ENCODE measurements at regions not wholly inside any gene's neighbourhood (a gene's known extent, or its start where the extent isn't known, plus 50 kb on each side); places are given as distances from the start of the nearest gene placed in this dataset.

- in situ Hi-C loops (cut with MboI; ENCODE audit: low sequenced_read_pairs in 4 of 4) = no loop called here
- no peak for ATAC-seq
Observed at GRCh38 chr11:91397134-91397468, 827.5 kb upstream of the FAT3 start.

GRCh38 chr11:91396236-91397133, 828.1 kb upstream of the FAT3 start:
- in situ Hi-C loops (cut with MboI; ENCODE audit: low sequenced_read_pairs in 4 of 4) = no loop called here
- H3K36me3 ChIP-seq = no peaks in the 10 kb centered on the region
- no peaks in the 10 kb centered on the region for H3K4me1 ChIP-seq
- ATAC-seq (no peak), DNase-seq (no peak)
- no peak overlapping the region for H3K4me3 ChIP-seq
- intact Hi-C loops (cut with DNase I; ENCODE audit: low total_unique reads) = no loop called here
- H3K27ac ChIP-seq = no peak overlapping the region
- no peaks in the 10 kb centered on the region for H3K9me3 ChIP-seq
- H3K27me3 ChIP-seq = no peaks in the 10 kb centered on the region
- no peak for TF ChIP-seq POLR2A (IDR thresholded peaks at IDR 0.05)
- TF ChIP-seq, protein P1, sequence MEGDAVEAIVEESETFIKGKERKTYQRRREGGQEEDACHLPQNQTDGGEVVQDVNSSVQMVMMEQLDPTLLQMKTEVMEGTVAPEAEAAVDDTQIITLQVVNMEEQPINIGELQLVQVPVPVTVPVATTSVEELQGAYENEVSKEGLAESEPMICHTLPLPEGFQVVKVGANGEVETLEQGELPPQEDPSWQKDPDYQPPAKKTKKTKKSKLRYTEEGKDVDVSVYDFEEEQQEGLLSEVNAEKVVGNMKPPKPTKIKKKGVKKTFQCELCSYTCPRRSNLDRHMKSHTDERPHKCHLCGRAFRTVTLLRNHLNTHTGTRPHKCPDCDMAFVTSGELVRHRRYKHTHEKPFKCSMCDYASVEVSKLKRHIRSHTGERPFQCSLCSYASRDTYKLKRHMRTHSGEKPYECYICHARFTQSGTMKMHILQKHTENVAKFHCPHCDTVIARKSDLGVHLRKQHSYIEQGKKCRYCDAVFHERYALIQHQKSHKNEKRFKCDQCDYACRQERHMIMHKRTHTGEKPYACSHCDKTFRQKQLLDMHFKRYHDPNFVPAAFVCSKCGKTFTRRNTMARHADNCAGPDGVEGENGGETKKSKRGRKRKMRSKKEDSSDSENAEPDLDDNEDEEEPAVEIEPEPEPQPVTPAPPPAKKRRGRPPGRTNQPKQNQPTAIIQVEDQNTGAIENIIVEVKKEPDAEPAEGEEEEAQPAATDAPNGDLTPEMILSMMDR (IDR thresholded peaks at IDR 0.05 in 4 of 5, conservative IDR thresholded peaks at IDR 0.05 in 1 of 5) = no peak

More at GRCh38 chr11:91397134-91397468, 827.5 kb upstream of the FAT3 start:
- H3K36me3 ChIP-seq = no peaks in the 10 kb centered on the region
- H3K27me3 ChIP-seq = no peaks in the 10 kb centered on the region
- no peaks in the 10 kb centered on the region for H3K4me1 ChIP-seq
- H3K4me3 ChIP-seq = no peak overlapping the region
- no peak overlapping the region for H3K27ac ChIP-seq
- no peak for DNase-seq
- intact Hi-C loops (cut with DNase I; ENCODE audit: low total_unique reads) = no loop called here
- TF ChIP-seq POLR2A (IDR thresholded peaks at IDR 0.05) = no peak
- TF ChIP-seq, protein P1 (IDR thresholded peaks at IDR 0.05 in 4 of 5, conservative IDR thresholded peaks at IDR 0.05 in 1 of 5) = no peak
- H3K9me3 ChIP-seq = no peaks in the 10 kb centered on the region

DNA sequence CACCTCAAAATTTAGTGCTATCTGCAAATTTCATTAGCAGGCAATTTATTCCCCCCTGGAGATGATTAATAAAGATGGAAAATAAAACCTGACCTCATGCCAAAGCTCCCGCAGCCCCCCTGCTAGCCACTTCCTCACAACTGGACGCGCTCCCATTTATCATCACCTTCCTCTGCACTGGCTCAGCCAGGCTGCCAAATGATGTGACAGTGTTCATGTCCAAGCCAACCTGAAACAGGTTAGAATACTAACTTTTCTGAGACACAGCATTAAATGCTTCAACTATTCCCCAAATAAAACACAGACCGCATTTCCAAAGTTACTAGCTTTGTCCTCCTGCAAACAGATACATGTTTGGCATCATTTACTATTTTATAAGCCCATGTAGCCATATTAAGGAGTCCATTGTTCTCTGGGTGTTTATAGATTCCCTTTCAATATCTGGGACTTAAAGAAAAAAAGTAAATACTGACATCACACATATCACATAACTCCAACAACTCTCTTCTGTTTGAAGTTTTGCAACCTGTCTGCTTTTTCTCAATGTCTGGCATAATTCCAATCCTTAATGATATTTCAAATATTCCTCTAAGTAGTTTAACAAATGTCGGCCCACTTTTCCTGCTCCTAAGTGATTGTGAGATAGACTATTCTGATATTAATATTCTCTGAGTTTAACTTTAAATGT, 829.7 kb upstream of the FAT3 start:
- ATAC-seq (no peak), DNase-seq (no peak)
- no peak overlapping the region for H3K4me3 ChIP-seq
- H3K4me1 ChIP-seq = no peaks in the 10 kb centered on the region
- H3K36me3 ChIP-seq = no peaks in the 10 kb centered on the region
- no peaks in the 10 kb centered on the region for H3K27me3 ChIP-seq
- TF ChIP-seq POLR2A (IDR thresholded peaks at IDR 0.05) = no peak
- TF ChIP-seq, protein P1 (IDR thresholded peaks at IDR 0.05 in 4 of 5, conservative IDR thresholded peaks at IDR 0.05 in 1 of 5) = no peak
- H3K9me3 ChIP-seq = no peaks in the 10 kb centered on the region
- H3K27ac ChIP-seq = no peak overlapping the region
- intact Hi-C loops (cut with DNase I; ENCODE audit: low total_unique reads) (no loop called here), in situ Hi-C loops (cut with MboI; ENCODE audit: low sequenced_read_pairs in 4 of 4) (no loop called here)

- intact Hi-C loops (cut with DNase I; ENCODE audit: low total_unique reads) (no loop called here), in situ Hi-C loops (cut with MboI; ENCODE audit: low sequenced_read_pairs in 4 of 4) (no loop called here)
- Histone ChIP-seq H3K4me3 (no peak overlapping the region), H3K27me3 (no peaks in the 10 kb centered on the region), H3K27ac (no peak overlapping the region), H3K4me1 (no peaks in the 10 kb centered on the region), H3K36me3 (no peaks in the 10 kb centered on the region), H3K9me3 (no peaks in the 10 kb centered on the region)
- ATAC-seq (no peak), DNase-seq (no peak)
- TF ChIP-seq, protein P1 (IDR thresholded peaks at IDR 0.05 in 4 of 5, conservative IDR thresholded peaks at IDR 0.05 in 1 of 5) = no peak
- no peak for TF ChIP-seq POLR2A (IDR thresholded peaks at IDR 0.05)
Observed at GRCh38 chr11:91394073-91394726, 830.4 kb upstream of the FAT3 start.
